ENCODE measurements at regions not wholly inside any gene's neighbourhood (a gene's known extent, or its start where the extent isn't known, plus 50 kb on each side); places are given as distances from the start of the nearest gene placed in this dataset.

- no peak overlapping the region for H3K27ac ChIP-seq
- no peak overlapping the region for H3K4me3 ChIP-seq
- no peak for TF ChIP-seq CTCF (IDR thresholded peaks at IDR 0.05)
- no peak for TF ChIP-seq EP300 (IDR thresholded peaks at IDR 0.05)
- no peak for TF ChIP-seq POLR2A (IDR thresholded peaks at IDR 0.05)
- H3K27me3 ChIP-seq = no peaks in the 10 kb centered on the region
- H3K4me1 ChIP-seq = peaks cover 0 to 20% (median 5%) of the 10 kb centered on the region in 4 donors
- DNase-seq (ENCODE audit: low spot score in 2 of 2) = no peak
- H3K9me3 ChIP-seq = no peaks in the 10 kb centered on the region
- H3K36me3 ChIP-seq = no peaks in the 10 kb centered on the region
- WGBS, 2 donors = 90 to 92% methylated on average over 3 of the region's 3 CpGs
Observed at GRCh38 chr12:24073170-24073810, 123.8 kb upstream of the SOX5 start.

- TF ChIP-seq CTCF (IDR thresholded peaks at IDR 0.05) (no peak), EP300 (IDR thresholded peaks at IDR 0.05) (no peak), POLR2A (IDR thresholded peaks at IDR 0.05) (no peak)
- H3K27me3 ChIP-seq = no peaks in the 10 kb centered on the region
- WGBS, 2 donors = 86 to 100% methylated on average over 1 of the region's 1 CpG
Observed at GRCh38 chr12:24072302-24072701, 122.8 kb upstream of the SOX5 start.

GRCh38 chr12:24071842-24072241, 122.4 kb upstream of the SOX5 start:
- 88 to 100% methylated on average over 1 of the region's 1 CpG for WGBS, 2 donors
- DNase-seq (ENCODE audit: low spot score in 2 of 2) = no peak
- TF ChIP-seq CTCF (IDR thresholded peaks at IDR 0.05) (no peak), POLR2A (IDR thresholded peaks at IDR 0.05) (no peak), EP300 (IDR thresholded peaks at IDR 0.05) (no peak)
- H3K4me3 ChIP-seq = no peak overlapping the region
- peaks cover 0 to 26% (median 7%) of the 10 kb centered on the region in 4 donors for H3K4me1 ChIP-seq
- H3K27ac ChIP-seq = no peak overlapping the region
- H3K27me3 ChIP-seq = no peaks in the 10 kb centered on the region
- H3K36me3 ChIP-seq = no peaks in the 10 kb centered on the region
- H3K9me3 ChIP-seq = no peaks in the 10 kb centered on the region

More at GRCh38 chr12:24072302-24072701, 122.8 kb upstream of the SOX5 start:
- Histone ChIP-seq H3K4me1 (peaks cover 0 to 22% (median 5%) of the 10 kb centered on the region in 4 donors), H3K4me3 (no peak overlapping the region), H3K9me3 (no peaks in the 10 kb centered on the region), H3K27ac (no peak overlapping the region), H3K36me3 (no peaks in the 10 kb centered on the region)
- DNase-seq (ENCODE audit: low spot score in 2 of 2) = no peak

- 30 to 36% methylated on average over 7 of the region's 7 CpGs for WGBS, 2 donors
- Histone ChIP-seq H3K4me1 (peaks cover 0 to 23% (median 7%) of the 10 kb centered on the region in 4 donors), H3K4me3 (no peak overlapping the region), H3K36me3 (no peaks in the 10 kb centered on the region), H3K9me3 (no peaks in the 10 kb centered on the region), H3K27me3 (no peaks in the 10 kb centered on the region), H3K27ac (peak overlapping the region in 2 of 4 donors; percentile 3 to 52)
- TF ChIP-seq EP300 (IDR thresholded peaks at IDR 0.05) (no peak), POLR2A (IDR thresholded peaks at IDR 0.05) (no peak), CTCF (IDR thresholded peaks at IDR 0.05) (no peak)
- no peak for DNase-seq (ENCODE audit: low spot score in 2 of 2)
Observed at GRCh38 chr12:24069532-24070395, 120.3 kb upstream of the SOX5 start.

GRCh38 chr12:24066865-24067264, 117.4 kb upstream of the SOX5 start:
- H3K27ac ChIP-seq = peak overlapping the region in 1 of 4 donors; percentile 40
- no peak for DNase-seq (ENCODE audit: low spot score in 2 of 2)

More at GRCh38 chr12:24066865-24067264, 117.4 kb upstream of the SOX5 start:
- H3K4me3 ChIP-seq = no peak overlapping the region
- 62 to 69% methylated on average over 2 of the region's 2 CpGs for WGBS, 2 donors
- no peak for TF ChIP-seq CTCF (IDR thresholded peaks at IDR 0.05)
- TF ChIP-seq EP300 (IDR thresholded peaks at IDR 0.05) = no peak
- no peak for TF ChIP-seq POLR2A (IDR thresholded peaks at IDR 0.05)
- H3K27me3 ChIP-seq = no peaks in the 10 kb centered on the region
- no peaks in the 10 kb centered on the region for H3K36me3 ChIP-seq
- no peaks in the 10 kb centered on the region for H3K9me3 ChIP-seq
- peaks cover 0 to 34% (median 10%) of the 10 kb centered on the region in 4 donors for H3K4me1 ChIP-seq
